Activated T-cell treated with anti-CD3 and anti-CD28 coated beads, Interleukin-2, amount 50 U/mL, for 24 hours (primary cell): ENCODE measurements at regions not wholly inside any gene's neighbourhood (a gene's known extent, or its start where the extent isn't known, plus 50 kb on each side); places are given as distances from the start of the nearest gene placed in this dataset.
"Not testable (repeated sequence)": the region's sequence is repeated elsewhere in the genome, so short reads cannot be mapped to it uniquely, and the experiment has no call there.

Source experiments
- DNase-seq: peaks from one replicate; pipeline ENCODE4 v3.0.0-alpha.2; 2020
- H3K27ac Mint-ChIP-seq: 2 replicates; pipeline ENCODE4 v1.8.0; 2020; ENCODE audit warnings: mild to moderate bottlenecking, mixed read lengths
- H3K27me3 Mint-ChIP-seq: 2 replicates; pipeline ENCODE4 v1.8.0; 2020; ENCODE audit warnings: mixed read lengths
- H3K36me3 Mint-ChIP-seq: 2 replicates; pipeline ENCODE4 v1.8.0; 2020; ENCODE audit warnings: low read depth, mixed read lengths
- H3K4me1 Mint-ChIP-seq: 2 replicates; pipeline ENCODE4 v1.8.0; 2020; ENCODE audit warnings: low read depth, mixed read lengths
- H3K4me3 Mint-ChIP-seq: 2 replicates; pipeline ENCODE4 v1.8.0; 2020; ENCODE audit warnings: mild to moderate bottlenecking, moderate library complexity, mixed read lengths
- H3K9me3 Mint-ChIP-seq: 2 replicates; pipeline ENCODE4 v1.8.0; 2020; ENCODE audit warnings: mixed read lengths

DNA sequence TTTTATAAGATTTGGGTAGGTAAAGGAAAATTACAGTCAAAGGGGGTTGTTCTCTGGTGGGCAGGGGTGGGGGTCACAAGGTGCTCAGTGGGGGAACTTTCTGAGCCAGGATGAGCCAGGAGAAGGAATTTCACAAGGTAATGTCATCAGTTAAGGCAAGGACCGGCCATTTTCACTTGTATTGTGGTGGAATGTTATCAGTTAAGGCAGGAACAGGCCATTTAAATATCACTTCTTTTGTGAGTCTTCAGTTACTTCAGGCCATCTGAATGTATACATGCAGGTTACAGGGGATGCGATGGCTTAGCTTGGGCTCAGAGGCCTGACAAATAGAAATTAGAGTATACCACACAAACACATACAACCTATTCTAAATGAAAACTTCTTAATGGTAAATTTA lies 434.9 kb upstream of the NDST3 start:
- not testable (repeated sequence) for DNase-seq, H3K4me3 Mint-ChIP-seq, H3K4me1 Mint-ChIP-seq, H3K36me3 Mint-ChIP-seq, H3K27ac Mint-ChIP-seq, H3K27me3 Mint-ChIP-seq, H3K9me3 Mint-ChIP-seq

DNA sequence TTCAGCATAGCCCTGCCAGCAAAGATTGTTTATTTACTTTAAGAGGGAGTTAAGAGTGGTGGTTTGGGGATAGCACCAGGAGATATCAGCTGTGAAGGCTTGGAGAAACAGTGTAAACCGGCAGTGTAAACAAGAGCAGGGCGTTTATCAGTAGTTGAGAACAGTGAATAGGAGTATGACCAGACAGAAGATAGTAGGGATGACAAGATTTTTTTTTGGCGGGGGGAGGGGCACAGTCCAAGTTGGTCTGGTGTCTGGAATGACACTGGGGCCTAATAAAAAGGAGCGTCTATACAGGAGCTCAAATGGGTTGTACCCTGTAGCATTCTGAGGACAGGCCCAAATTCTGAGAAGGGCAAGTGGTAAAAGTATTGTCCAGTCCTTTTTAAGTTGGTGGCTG lies 433.4 kb upstream of the NDST3 start:
- H3K27me3 Mint-ChIP-seq, H3K9me3 Mint-ChIP-seq: not testable (repeated sequence)

DNA sequence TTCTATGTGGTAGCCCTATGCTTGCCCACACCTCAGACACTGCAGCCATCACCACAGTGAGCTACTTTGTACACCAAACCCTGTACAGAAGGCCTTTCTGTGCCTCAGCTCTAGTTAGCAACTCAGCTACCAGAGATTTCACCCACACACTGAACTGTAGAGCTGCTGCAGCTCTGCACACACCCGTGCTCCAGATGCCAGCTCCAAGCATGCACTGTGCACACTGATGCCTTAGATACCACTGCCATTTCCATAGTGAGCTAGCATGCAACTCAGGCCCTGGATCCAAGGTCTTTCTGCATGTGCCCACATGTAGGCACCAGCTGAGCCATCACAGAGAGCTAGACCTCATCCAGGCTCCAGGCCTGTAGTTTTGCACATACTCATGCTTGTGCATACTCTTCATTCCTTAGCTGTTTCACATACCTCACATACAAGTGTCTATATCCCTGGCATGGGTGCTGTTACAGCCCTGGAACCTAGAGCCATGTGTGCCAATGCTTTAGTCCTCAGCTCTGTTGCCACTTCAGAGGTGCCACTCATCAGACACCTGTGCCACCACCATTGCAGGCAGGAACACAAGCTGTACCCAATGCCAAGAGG lies 423.5 kb upstream of the NDST3 start:
- Mint-ChIP-seq H3K9me3 (peaks cover 5% of the 10 kb centered on the region), H3K4me3 (no peak overlapping the region), H3K27ac (no peak overlapping the region), H3K36me3 (no peaks in the 10 kb centered on the region), H3K27me3 (no peaks in the 10 kb centered on the region), H3K4me1 (no peaks in the 10 kb centered on the region)
- no peak for DNase-seq

More for the DNA sequence above, 433.4 kb upstream of the NDST3 start:
- not testable (repeated sequence) for H3K4me1 Mint-ChIP-seq, DNase-seq, H3K36me3 Mint-ChIP-seq, H3K27ac Mint-ChIP-seq, H3K4me3 Mint-ChIP-seq

DNA sequence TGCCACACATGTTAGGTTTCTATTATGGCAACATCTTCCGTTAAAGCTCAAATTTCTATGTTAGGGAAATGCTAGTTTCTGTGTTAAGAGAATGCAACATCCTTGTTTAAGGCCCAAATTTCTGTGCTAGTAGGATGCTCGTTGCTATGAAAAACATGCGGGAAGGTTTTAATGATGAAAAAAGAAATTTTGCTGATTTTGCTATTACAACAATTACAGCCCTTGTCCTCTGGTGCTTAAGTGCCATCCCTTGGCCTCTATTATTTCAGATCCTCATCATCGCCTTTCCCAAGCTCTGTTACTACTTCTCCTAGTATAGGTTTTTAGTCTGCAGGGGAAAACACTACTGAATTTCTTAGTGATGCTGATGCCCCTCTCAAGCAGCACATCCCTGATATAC lies 412.6 kb upstream of the NDST3 start:
- Mint-ChIP-seq H3K4me3 (no peak overlapping the region), H3K9me3 (no peaks in the 10 kb centered on the region), H3K4me1 (no peaks in the 10 kb centered on the region), H3K27me3 (no peaks in the 10 kb centered on the region), H3K27ac (no peak overlapping the region), H3K36me3 (no peaks in the 10 kb centered on the region)
- no peak for DNase-seq

DNA sequence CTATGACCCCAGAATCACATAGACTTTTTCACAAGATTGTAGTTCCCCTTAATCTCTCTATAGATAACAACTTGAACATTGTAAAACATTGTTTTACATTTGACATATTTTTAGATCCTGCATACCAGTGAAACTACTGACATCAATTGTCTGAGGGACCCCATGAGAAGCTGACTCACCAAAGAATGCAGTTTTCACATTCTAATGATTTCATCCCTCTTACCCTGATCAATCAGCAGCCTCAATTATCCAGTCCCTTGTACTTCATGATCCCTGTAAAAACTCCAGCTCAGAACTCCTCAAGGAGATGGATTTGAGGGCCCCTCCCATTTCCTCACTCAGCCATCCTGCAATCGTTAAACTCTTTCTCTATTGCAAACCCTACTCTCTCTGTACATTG lies 411.0 kb upstream of the NDST3 start:
- Mint-ChIP-seq H3K4me3 (no peak overlapping the region), H3K4me1 (no peaks in the 10 kb centered on the region), H3K27me3 (no peaks in the 10 kb centered on the region), H3K27ac (no peak overlapping the region), H3K36me3 (no peaks in the 10 kb centered on the region), H3K9me3 (no peaks in the 10 kb centered on the region)
- DNase-seq: no peak

DNA sequence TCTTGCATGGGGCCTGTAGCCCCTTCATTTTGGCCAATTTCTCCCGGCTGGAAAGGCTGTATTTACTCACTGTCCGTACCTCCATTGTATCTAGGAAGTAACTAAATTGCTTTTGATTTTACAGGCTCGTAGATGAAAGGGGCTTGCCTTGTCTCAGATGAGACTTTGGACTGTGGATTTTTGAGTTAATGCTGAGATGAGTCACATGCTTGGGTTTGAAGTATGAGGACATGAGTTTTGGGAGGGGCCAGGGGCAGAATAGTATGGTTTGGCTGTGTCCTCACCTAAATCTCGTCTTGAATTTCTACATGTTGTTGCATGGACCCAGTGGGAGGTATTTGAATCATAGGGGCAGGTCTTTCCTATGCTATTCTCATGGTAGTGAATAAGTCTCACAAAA lies 407.6 kb upstream of the NDST3 start:
- Mint-ChIP-seq H3K9me3 (peaks cover 2% of the 10 kb centered on the region), H3K27ac (no peak overlapping the region), H3K36me3 (no peaks in the 10 kb centered on the region), H3K4me1 (no peaks in the 10 kb centered on the region), H3K27me3 (no peaks in the 10 kb centered on the region), H3K4me3 (no peak overlapping the region)
- DNase-seq: no peak

DNA sequence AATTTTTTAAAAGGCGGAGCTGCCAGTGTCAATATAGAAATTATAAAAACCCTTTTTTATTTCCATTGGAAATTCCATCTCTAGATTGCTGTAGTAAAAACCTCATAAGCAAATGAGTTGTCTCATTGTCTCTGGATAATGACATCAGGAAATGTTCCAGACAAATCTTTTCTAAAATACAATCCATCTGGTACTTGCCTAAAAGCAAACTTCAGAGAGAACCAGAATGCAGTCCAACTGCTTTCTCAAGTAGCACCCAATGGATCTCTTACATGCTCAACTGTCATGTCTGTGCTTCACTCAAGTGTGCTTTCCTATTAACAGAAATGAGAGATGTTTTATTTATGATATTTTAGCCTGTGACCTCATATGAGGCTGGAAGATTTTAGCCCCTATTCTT lies 399.6 kb upstream of the NDST3 start:
- no peak for DNase-seq
- Mint-ChIP-seq H3K27ac (no peak overlapping the region), H3K4me1 (no peaks in the 10 kb centered on the region), H3K36me3 (no peaks in the 10 kb centered on the region), H3K9me3 (peaks cover 2% of the 10 kb centered on the region), H3K4me3 (no peak overlapping the region), H3K27me3 (no peaks in the 10 kb centered on the region)

DNA sequence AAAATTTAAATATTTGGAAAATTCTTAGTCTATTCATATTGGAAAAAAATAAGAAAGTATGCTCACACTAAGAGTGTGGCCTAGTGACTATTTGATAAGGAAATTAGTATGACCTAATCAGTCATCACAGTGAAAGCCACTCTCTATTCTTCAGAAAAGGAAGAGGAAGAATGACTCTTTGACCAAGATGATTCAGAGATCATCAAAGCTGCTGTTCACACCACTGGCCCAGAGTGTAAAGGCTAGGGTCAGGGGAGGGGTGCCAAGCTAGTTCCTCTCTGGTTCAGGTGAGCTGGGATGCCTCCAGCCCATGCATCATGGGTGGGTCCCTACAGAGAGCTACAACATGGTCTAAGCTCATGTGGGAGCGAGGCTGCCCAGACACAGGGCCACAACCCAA lies 396.9 kb upstream of the NDST3 start:
- H3K4me3 Mint-ChIP-seq: no peak overlapping the region
- H3K27ac Mint-ChIP-seq: no peak overlapping the region
- DNase-seq: no peak
- no peaks in the 10 kb centered on the region for H3K9me3 Mint-ChIP-seq
- H3K4me1 Mint-ChIP-seq: no peaks in the 10 kb centered on the region
- H3K27me3 Mint-ChIP-seq: no peaks in the 10 kb centered on the region
- no peaks in the 10 kb centered on the region for H3K36me3 Mint-ChIP-seq

DNA sequence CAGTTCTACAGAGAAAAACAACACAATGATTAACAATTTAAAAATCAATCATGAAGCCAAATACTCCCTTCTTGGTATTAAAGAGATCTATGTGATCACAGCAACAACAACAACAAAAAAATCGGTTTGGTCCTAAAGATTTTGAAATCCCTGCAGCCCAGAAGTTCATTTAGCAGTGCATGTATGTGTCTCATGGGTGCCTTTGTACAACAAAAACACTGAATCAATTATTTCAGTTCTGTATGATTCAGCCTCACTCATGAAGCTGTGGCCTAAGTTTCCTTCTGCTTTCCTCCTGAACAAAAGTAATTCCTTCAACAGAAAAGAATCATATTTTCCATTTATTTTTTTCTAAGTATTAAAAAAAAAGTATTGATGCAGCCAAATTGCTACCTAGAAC lies 393.4 kb upstream of the NDST3 start:
- no peak for DNase-seq

DNA sequence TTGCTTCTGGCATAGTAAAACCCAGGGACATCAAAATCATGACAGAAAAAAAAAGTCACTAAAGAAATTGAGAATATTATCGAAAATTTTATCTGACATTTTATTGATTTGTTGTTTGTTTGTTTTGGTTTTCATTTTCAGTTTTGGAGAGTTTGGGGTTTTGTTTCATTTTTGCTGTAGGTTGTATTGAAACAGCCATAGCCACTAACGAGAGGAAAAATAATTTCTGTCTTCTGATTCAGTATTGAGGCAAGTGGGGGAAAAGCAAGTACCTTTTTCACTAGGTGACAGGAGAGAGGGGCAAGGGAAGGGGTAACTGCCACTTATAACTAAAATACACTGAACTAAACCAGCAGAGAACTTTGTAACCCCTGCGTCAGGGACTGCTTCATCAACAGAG lies 392.8 kb upstream of the NDST3 start:
- no peaks in the 10 kb centered on the region for H3K4me1 Mint-ChIP-seq
- no peak for DNase-seq
- no peaks in the 10 kb centered on the region for H3K36me3 Mint-ChIP-seq
- no peaks in the 10 kb centered on the region for H3K27me3 Mint-ChIP-seq
- H3K27ac Mint-ChIP-seq: no peak overlapping the region
- no peak overlapping the region for H3K4me3 Mint-ChIP-seq
- peaks cover 2% of the 10 kb centered on the region for H3K9me3 Mint-ChIP-seq

More for the DNA sequence above, 393.4 kb upstream of the NDST3 start:
- H3K9me3 Mint-ChIP-seq: peaks cover 2% of the 10 kb centered on the region
- H3K27ac Mint-ChIP-seq: no peak overlapping the region
- no peaks in the 10 kb centered on the region for H3K4me1 Mint-ChIP-seq
- no peaks in the 10 kb centered on the region for H3K27me3 Mint-ChIP-seq
- no peaks in the 10 kb centered on the region for H3K36me3 Mint-ChIP-seq
- no peak overlapping the region for H3K4me3 Mint-ChIP-seq

DNA sequence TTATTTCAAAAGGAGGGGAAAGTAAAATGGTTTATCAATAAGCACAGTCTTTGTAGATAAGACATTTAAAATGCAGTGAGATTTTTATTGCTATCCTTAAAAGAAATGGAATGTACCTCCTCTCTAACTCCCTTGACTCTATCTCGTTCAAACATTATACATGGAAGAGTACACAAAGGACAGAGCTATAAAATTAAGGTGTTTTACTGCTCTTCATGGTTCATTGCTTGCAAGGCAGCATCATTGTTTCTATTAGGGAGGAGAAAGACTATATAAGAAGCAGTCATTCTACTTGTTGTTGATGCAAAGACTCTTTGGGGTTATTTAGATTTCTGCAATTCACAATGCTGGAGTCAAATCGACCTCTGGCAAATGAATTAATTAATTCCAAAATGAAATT lies 380.2 kb upstream of the NDST3 start:
- Mint-ChIP-seq H3K4me1 (no peaks in the 10 kb centered on the region), H3K9me3 (peaks cover 8% of the 10 kb centered on the region), H3K36me3 (no peaks in the 10 kb centered on the region), H3K4me3 (no peak overlapping the region), H3K27me3 (no peaks in the 10 kb centered on the region), H3K27ac (no peak overlapping the region)
- no peak for DNase-seq

DNA sequence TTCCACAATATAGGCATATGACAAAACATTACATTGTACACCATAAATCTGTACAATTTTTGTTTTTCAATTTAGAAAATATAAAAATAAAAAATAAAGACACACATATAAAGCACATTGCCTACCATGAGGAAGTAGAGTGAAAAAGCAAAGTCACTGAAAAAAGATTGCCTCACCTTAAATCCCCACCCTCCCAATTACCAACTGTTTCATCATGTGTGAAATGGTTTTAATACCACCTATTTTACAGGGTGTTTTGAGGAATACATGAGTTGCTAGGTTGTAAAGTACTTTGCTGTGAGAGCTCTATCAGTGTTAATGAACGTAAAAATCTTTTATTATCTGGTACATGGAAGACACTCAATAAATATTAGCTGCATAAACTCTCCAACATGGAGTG lies 373.6 kb upstream of the NDST3 start:
- no peaks in the 10 kb centered on the region for H3K27me3 Mint-ChIP-seq
- H3K4me3 Mint-ChIP-seq: no peak overlapping the region
- H3K4me1 Mint-ChIP-seq: no peaks in the 10 kb centered on the region
- peaks cover 4% of the 10 kb centered on the region for H3K9me3 Mint-ChIP-seq
- no peak overlapping the region for H3K27ac Mint-ChIP-seq
- DNase-seq: no peak
- H3K36me3 Mint-ChIP-seq: no peaks in the 10 kb centered on the region

DNA sequence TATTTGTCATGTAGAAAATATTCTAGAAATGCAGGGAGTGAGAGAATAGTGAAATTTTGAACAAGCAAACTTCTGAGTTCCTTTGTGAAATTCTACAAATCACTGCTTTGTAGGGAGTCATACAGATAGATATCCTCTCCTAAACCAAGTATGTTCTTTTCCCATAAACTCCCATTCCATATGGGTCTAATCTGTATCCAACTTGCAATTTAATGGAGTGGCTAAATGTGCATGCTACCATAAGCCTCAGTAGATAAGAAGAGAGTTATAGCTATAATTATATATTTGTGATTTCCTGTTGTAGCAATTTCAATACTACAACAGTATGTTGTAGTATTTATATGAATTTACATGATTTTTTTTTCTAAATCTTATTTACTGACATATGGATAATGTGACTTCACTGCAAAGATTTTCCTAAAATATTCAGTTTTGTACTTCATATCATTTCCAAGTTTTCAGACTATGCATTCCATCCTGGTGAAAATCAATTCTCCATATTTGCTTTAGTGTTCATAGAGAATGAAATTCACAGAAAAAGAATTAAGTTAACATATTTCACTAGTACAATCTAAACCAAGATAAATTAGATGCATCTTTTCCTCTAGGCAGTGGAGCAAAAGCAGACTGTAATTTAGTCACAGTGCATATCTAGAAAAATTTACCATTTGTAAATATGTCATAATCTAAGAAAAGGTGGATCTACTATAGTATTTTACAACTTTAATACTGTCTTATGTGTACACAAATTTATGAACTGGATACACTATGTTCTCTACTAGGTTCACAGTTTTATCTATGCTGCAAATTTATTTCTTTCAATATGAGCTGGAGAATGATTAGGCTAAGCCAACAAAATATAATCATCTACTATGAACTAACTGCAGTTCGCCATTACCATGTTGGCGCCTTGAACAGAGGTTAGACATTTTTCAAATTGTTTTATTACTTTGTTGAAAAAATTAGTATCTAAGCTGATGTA lies 372.9 kb upstream of the NDST3 start:
- Mint-ChIP-seq H3K27ac (no peak overlapping the region), H3K27me3 (no peaks in the 10 kb centered on the region), H3K4me3 (no peak overlapping the region), H3K36me3 (no peaks in the 10 kb centered on the region), H3K9me3 (peaks cover 3% of the 10 kb centered on the region), H3K4me1 (no peaks in the 10 kb centered on the region)
- no peak for DNase-seq

DNA sequence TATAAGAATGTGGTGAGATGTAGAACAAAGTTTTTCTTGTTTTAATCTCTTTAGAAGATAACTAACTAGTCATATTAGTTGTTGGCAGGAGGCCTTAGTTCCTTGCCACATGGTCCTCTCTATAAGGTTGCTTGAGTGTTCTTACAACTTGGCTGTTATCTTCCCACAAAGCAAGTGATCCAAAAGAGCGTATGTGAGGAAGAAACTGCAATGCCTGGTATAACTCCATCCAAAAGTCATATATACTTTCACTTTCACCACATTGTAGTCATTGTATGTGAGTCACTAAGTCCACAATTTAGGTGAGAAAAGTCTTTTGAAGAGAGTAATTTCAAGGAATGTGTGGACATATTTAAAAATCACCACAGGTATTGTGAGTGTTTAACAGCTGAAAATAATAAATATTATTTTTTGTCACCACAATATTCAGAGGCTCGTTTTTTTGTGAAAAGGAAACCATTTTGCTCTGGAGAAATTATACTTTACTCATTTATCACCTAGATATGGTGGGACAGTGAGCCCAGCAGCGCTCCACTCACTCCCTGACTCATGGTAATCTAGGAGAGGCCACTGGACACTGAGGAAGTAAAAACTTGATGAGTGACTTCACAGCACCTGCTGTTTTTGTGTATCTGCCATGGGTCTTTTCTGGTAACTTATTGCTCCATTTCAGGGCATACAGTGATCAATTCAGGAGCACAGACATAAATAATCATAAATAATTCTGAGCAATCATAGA lies 369.4 kb upstream of the NDST3 start:
- Mint-ChIP-seq H3K36me3 (no peaks in the 10 kb centered on the region), H3K4me1 (no peaks in the 10 kb centered on the region), H3K9me3 (peaks cover 5% of the 10 kb centered on the region), H3K4me3 (no peak overlapping the region), H3K27me3 (no peaks in the 10 kb centered on the region), H3K27ac (no peak overlapping the region)
- no peak for DNase-seq

DNA sequence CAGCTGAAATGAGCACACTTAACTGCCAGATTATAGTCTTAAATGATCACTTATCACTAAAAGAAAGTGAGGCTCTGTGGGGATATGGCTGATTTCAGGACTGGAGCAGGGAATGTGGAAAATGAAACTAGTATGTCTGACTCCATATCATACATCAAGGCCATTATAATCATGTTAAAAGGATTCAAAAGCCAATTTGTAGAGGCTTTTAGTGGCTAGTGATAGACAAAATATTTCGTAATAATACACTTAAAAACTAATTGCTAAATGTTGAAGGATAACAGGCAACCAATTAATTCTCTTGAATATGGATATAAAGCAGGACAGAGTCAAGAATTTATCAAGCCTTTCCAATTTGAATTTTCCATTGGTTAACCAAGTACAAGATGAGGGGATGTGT lies 358.1 kb upstream of the NDST3 start:
- no peaks in the 10 kb centered on the region for H3K4me1 Mint-ChIP-seq
- H3K27me3 Mint-ChIP-seq: no peaks in the 10 kb centered on the region
- H3K36me3 Mint-ChIP-seq: no peaks in the 10 kb centered on the region
- H3K9me3 Mint-ChIP-seq: peaks cover 9% of the 10 kb centered on the region
- no peak overlapping the region for H3K4me3 Mint-ChIP-seq
- DNase-seq: no peak
- H3K27ac Mint-ChIP-seq: no peak overlapping the region
